D721Med (cell line): ENCODE measurements at regions not wholly inside any gene's neighbourhood (a gene's known extent, or its start where the extent isn't known, plus 50 kb on each side); places are given as distances from the start of the nearest gene placed in this dataset.
"Not testable (repeated sequence)": the region's sequence is repeated elsewhere in the genome, so short reads cannot be mapped to it uniquely, and the experiment has no call there.

Experiments used
- DNase-seq: peaks from one replicate; pipeline ENCODE4 v3.0.0; 2011; ENCODE audit warnings: low spot score; ENCODE audit not compliant: insufficient read length
- FAIRE-seq: peaks from 2 replicates; lab custom pipeline; 2011; peaks lifted over from hg19 to GRCh38; lab: Jason Lieb, UNC
- TF ChIP-seq, protein P1 (sequence below): IDR thresholded peaks from 2 replicates; pipeline ENCODE4 v1.5.1; 2012; ENCODE audit warnings: mild to moderate bottlenecking, control low read depth; ENCODE audit not compliant: insufficient read depth; ENCODE audit errors: missing control alignments

DNA sequence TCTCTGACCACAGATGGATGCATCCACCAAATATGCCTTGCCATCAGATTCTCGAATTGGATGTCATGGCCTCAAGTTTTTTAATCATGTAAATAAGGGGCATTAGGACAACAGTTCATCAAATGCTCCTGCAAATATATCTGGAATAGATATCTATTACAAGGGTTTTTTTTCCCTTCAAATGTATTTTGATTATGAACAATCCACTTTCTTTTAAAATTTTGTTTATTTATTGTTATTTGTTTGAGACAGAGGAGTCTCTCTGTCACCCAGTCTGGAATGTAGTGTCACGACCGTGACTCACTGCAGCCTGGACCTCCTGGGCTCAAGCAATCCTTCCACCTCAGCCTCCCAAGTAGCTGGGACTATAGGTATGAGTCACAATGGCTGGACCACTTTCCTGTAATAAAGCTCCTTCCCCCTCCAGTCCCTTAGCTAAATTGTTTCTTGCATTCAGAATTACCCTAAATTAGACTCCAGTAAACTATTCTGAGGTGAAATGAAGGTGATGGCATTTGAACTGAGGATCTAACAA is 1412.1 kb downstream of the EFNA5 start:
- no peak for DNase-seq
- no peak for FAIRE-seq
- TF ChIP-seq, protein P1, sequence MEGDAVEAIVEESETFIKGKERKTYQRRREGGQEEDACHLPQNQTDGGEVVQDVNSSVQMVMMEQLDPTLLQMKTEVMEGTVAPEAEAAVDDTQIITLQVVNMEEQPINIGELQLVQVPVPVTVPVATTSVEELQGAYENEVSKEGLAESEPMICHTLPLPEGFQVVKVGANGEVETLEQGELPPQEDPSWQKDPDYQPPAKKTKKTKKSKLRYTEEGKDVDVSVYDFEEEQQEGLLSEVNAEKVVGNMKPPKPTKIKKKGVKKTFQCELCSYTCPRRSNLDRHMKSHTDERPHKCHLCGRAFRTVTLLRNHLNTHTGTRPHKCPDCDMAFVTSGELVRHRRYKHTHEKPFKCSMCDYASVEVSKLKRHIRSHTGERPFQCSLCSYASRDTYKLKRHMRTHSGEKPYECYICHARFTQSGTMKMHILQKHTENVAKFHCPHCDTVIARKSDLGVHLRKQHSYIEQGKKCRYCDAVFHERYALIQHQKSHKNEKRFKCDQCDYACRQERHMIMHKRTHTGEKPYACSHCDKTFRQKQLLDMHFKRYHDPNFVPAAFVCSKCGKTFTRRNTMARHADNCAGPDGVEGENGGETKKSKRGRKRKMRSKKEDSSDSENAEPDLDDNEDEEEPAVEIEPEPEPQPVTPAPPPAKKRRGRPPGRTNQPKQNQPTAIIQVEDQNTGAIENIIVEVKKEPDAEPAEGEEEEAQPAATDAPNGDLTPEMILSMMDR, result no peak

- TF ChIP-seq, protein P1, result no peak
- DNase-seq (no peak), FAIRE-seq (no peak)
These were observed 1416.0 kb downstream of the EFNA5 start for GRCh38 chr5:106254784-106255183.

- FAIRE-seq, DNase-seq: not testable (repeated sequence)
These were observed 1424.5 kb downstream of the EFNA5 start for GRCh38 chr5:106246044-106246745.

- DNase-seq (no peak), FAIRE-seq (no peak)
These were observed 1429.3 kb downstream of the EFNA5 start for GRCh38 chr5:106241409-106241808.

DNA sequence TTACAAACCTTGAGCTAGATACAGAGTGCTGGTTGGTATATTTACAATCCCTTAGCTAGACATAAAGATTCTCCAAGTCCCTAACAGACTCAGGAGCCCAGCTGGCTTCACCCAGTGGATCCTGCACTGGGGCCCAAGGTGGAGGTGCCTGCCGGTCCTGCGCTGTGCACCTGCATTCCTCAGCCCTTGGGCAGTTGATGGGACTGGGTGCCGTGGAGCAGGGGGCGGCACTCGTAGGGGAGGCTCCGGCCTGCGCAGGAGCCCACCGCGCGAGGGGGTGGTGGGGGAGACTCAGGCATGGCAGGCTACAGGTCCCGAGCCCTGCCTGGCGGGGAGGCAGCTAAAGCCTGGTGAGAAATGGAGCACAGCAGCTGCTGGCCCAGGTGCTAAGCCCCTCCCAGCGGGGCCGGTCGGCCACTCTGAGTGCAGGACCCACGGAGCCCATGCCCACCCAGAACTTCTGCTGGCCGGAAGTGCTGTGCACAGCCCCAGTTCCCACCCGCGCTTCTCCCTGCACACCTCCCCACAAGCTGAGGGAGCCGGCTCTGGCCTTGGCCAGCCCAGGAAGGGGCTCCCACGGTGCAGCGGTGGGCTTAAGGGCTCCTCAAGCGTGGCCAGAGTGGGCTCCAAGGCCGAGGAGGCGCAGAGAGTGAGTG is 1464.7 kb downstream of the EFNA5 start:
- FAIRE-seq (no peak), DNase-seq (no peak)
- TF ChIP-seq, protein P1, result no peak

More at GRCh38 chr5:106241409-106241808, 1429.3 kb downstream of the EFNA5 start:
- TF ChIP-seq, protein P1, result no peak

GRCh38 chr5:106202035-106202434 is 1468.7 kb downstream of the EFNA5 start:
- DNase-seq (no peak), FAIRE-seq (no peak)
- TF ChIP-seq, protein P1, result no peak

DNA sequence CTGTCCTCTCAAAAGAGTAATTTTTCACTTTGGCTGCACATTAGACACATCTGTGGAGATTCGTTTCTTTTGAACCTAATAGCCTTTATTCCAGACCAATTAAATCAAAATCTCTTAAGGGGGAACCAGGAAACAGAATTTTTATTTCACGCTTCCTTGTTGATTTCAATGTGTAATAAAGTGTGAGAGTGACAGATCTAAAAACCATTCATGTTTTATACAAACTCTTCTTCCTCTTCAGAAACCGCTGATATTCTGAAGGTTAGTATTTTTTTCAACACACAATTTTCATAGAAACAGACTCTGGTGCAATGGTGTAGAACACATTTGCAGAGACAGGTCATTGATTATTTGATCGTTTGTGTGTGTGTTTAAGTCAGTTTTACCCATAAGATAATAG is 1469.8 kb downstream of the EFNA5 start:
- no peak for DNase-seq
- TF ChIP-seq, protein P1, result no peak
- no peak for FAIRE-seq
